Loucy (cell line): ENCODE measurements at regions not wholly inside any gene's neighbourhood (a gene's known extent, or its start where the extent isn't known, plus 50 kb on each side); places are given as distances from the start of the nearest gene placed in this dataset.

ENCODE experiments used
- EZH2phosphoT487 ChIP-seq: fragments of 200-600 bp; IDR thresholded peaks from 2 replicates; pipeline ENCODE4 v1.6.1; 2018; ENCODE audit warnings: antibody characterized with exemption, mild to moderate bottlenecking, moderate library complexity, borderline replicate concordance
- TF ChIP-seq, protein P1 (sequence below): fragments of 200-600 bp; sonication (generic); conservative IDR thresholded peaks from 2 replicates; pipeline ENCODE4 v1.5.1; 2014; ENCODE audit warnings: mild to moderate bottlenecking, antibody characterized with exemption, low read length

DNA sequence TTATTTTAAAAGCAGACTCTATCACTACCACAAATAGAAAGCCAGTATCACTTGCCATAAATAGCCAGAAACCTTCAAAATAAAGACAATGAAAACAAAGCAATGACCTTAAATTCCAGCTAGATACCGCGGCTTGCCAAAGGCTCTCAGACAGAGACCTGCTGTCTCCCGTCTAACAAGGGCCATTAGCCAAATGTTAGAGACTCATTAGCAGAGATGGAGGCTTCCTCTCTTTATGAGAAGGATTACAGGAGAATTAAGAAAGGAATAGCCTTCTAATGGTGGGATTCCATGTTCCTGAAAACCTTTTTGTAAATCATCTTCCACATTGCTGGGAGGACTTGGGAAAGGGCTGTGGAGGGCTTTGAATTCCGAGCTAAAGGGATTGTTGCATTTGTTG is 206.7 kb downstream of the AACS start:
- TF ChIP-seq, protein P1, sequence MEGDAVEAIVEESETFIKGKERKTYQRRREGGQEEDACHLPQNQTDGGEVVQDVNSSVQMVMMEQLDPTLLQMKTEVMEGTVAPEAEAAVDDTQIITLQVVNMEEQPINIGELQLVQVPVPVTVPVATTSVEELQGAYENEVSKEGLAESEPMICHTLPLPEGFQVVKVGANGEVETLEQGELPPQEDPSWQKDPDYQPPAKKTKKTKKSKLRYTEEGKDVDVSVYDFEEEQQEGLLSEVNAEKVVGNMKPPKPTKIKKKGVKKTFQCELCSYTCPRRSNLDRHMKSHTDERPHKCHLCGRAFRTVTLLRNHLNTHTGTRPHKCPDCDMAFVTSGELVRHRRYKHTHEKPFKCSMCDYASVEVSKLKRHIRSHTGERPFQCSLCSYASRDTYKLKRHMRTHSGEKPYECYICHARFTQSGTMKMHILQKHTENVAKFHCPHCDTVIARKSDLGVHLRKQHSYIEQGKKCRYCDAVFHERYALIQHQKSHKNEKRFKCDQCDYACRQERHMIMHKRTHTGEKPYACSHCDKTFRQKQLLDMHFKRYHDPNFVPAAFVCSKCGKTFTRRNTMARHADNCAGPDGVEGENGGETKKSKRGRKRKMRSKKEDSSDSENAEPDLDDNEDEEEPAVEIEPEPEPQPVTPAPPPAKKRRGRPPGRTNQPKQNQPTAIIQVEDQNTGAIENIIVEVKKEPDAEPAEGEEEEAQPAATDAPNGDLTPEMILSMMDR, result no peak
- TF ChIP-seq EZH2phosphoT487, result no peak
